Daoy (cell line): ENCODE measurements at regions not wholly inside any gene's neighbourhood (a gene's known extent, or its start where the extent isn't known, plus 50 kb on each side); places are given as distances from the start of the nearest gene placed in this dataset.

Experiments
- DNase-seq: peaks from one replicate; pipeline ENCODE4 v3.0.0-alpha.2; 2015; ENCODE audit warnings: low read depth

GRCh38 chr18:50475538-50476193 is 84.2 kb upstream of the MAPK4 start:
- DNase-seq, result no peak

GRCh38 chr18:50492097-50492496 is 67.8 kb upstream of the MAPK4 start:
- no peak for DNase-seq

- peak; percentile 1 for DNase-seq
Measured at GRCh38 chr18:50494569-50494968, 65.3 kb upstream of the MAPK4 start.

- no peak for DNase-seq
Measured at GRCh38 chr18:50506362-50506761, 53.5 kb upstream of the MAPK4 start.

- peak; percentile 46 for DNase-seq
Measured at GRCh38 chr18:50507120-50507590, 52.7 kb upstream of the MAPK4 start.

GRCh38 chr18:50508228-50508627 is 51.7 kb upstream of the MAPK4 start:
- no peak for DNase-seq

GRCh38 chr18:50509012-50509411 is 50.9 kb upstream of the MAPK4 start:
- no peak for DNase-seq
